Lower lobe of right lung (tissue), 2 donors: ENCODE measurements at regions not wholly inside any gene's neighbourhood (a gene's known extent, or its start where the extent isn't known, plus 50 kb on each side); places are given as distances from the start of the nearest gene placed in this dataset.

Experiments
- ATAC-seq, 2 donors: fragments of 200-7000 bp; cut with Tn5 transposase; one replicate each; pipeline ENCODE4 v1.9.1; 2020 to 2022; ENCODE audit warnings: mild to moderate bottlenecking in 2 of 2, moderate library complexity in 2 of 2
- DNase-seq: peaks from one replicate; pipeline ENCODE4 v3.0.0-alpha.2; 2020
- H3K27ac ChIP-seq: fragments of 200-600 bp; one replicate; pipeline ENCODE4 v1.8.0; 2022
- H3K27me3 ChIP-seq: fragments of 200-600 bp; one replicate; pipeline ENCODE4 v1.8.0; 2022; ENCODE audit warnings: low read depth
- H3K36me3 ChIP-seq: fragments of 200-600 bp; one replicate; pipeline ENCODE4 v1.8.0; 2022; ENCODE audit warnings: mild to moderate bottlenecking
- H3K4me1 ChIP-seq: fragments of 200-600 bp; one replicate; pipeline ENCODE4 v1.8.0; 2022
- H3K4me3 ChIP-seq: fragments of 200-600 bp; one replicate; pipeline ENCODE4 v1.8.0; 2022; ENCODE audit warnings: mild to moderate bottlenecking
- H3K9me3 ChIP-seq: fragments of 200-600 bp; one replicate; pipeline ENCODE4 v1.8.0; 2022
- CTCF ChIP-seq: fragments of 200-600 bp; IDR thresholded peaks from one replicate; pipeline ENCODE4 v1.8.0; 2022; ENCODE audit warnings: antibody characterized with exemption, mild to moderate bottlenecking
- intact Hi-C: fragments of 100-400 bp; cut with DNase I; formaldehyde crosslinking; loops from one replicate; pipeline ENCODE4 v1.11.0; 2022
- donor health status: DM: no; HTN: yes; CAD: no; lungs with severe emphysema.

- no peak for TF ChIP-seq CTCF
- ATAC-seq: no peak
- Histone ChIP-seq H3K27ac (no peak overlapping the region), H3K4me1 (no peaks in the 10 kb centered on the region), H3K4me3 (no peak overlapping the region), H3K9me3 (no peaks in the 10 kb centered on the region), H3K36me3 (no peaks in the 10 kb centered on the region), H3K27me3 (no peaks in the 10 kb centered on the region)
- intact Hi-C loops: no loop called here
- no peak for DNase-seq
Measured at GRCh38 chr5:114311281-114311680, 50.6 kb upstream of the KCNN2 start.

- Histone ChIP-seq H3K36me3 (no peaks in the 10 kb centered on the region), H3K4me1 (no peaks in the 10 kb centered on the region), H3K27ac (no peak overlapping the region), H3K27me3 (no peaks in the 10 kb centered on the region), H3K4me3 (no peak overlapping the region), H3K9me3 (no peaks in the 10 kb centered on the region)
- no peak for DNase-seq
- no peak for TF ChIP-seq CTCF
- ATAC-seq: no peak
- intact Hi-C loops: no loop called here
Measured at GRCh38 chr5:114311968-114312367, 49.9 kb upstream of the KCNN2 start.
